ENCODE measurements at regions not wholly inside any gene's neighbourhood (a gene's known extent, or its start where the extent isn't known, plus 50 kb on each side); places are given as distances from the start of the nearest gene placed in this dataset.

DNA sequence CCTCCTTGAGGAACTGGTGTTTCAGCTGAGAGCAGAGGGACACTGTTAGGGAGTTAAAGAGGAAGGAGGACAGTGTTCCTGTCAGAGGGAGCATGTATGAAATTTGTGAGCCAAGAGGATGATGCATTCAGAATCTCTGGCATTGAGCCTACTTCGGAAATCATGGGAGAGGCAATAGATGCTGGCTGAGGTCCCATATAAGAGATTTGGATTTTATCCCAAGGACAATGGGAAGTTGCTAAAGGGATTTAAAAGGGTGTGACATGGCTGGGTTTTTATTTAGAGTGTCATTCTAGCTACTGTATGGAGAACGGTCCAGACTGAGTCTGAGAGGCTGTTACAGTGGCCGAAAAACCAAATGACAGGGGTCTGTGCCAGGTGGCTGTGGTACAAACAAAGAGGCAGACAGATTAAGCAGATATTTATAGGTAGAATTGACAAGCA is 403.2 kb upstream of the B3GALT2 start:
- no peak for FAIRE-seq
- H3K79me2 ChIP-seq (ENCODE audit: control insufficient read depth, insufficient read depth, low read length), result no peaks in the 10 kb centered on the region
- ChIA-PET CTCF (no interaction called here), SMC1A (ENCODE audit: uncharacterized antibody, unreplicated experiment) (no interaction called here), RAD21 (ENCODE audit: unreplicated experiment) (no interaction called here), POLR2A (no interaction called here)
- DNase-seq (ENCODE audit: low read depth, low spot score), result no peak
- H3K9me3 ChIP-seq (replicated peaks; ENCODE audit: control insufficient read depth, insufficient read depth, low read length), result no peaks in the 10 kb centered on the region
- 76% methylated on average over 3 of the region's 3 CpGs for WGBS (ENCODE audit: insufficient coverage, insufficient replicate concordance, low lambda C conversion rate, missing lambda C conversion rate)
- in situ Hi-C loops (cut with MboI), result no loop called here
- no peak overlapping the region for H3K9ac ChIP-seq (ENCODE audit: control insufficient read depth, insufficient read depth, low read length)
- no TSS peak for BruUV-seq (replicated peaks)
- H3K4me2 ChIP-seq (ENCODE audit: control insufficient read depth, insufficient read depth), result no peak overlapping the region
- no peak overlapping the region for H2AFZ ChIP-seq (ENCODE audit: control insufficient read depth, low read depth, low read length)
- H3K4me3 ChIP-seq, result no peak overlapping the region
- H3K4me1 ChIP-seq (ENCODE audit: control insufficient read depth, insufficient read depth, low read length), result no peaks in the 10 kb centered on the region
- H3K36me3 ChIP-seq (ENCODE audit: control insufficient read depth in 2 of 2, insufficient read depth in 2 of 2, low read length in 1 of 2), result no peaks in the 10 kb centered on the region
- H3K27me3 ChIP-seq (replicated peaks in 1 of 2; ENCODE audit: control insufficient read depth in 2 of 2, insufficient read depth in 2 of 2, low read length in 1 of 2), result no peaks in the 10 kb centered on the region
- ATAC-seq, result no peak
- intact Hi-C loops (cut with micrococcal nuclease; ENCODE audit: unreplicated experiment), result no loop called here
- H3K27ac ChIP-seq (ENCODE audit: control insufficient read depth, insufficient read depth), result no peak overlapping the region
- no peaks in the 10 kb centered on the region for H4K20me1 ChIP-seq (ENCODE audit: control insufficient read depth, insufficient read depth)
- TF ChIP-seq, protein P1, sequence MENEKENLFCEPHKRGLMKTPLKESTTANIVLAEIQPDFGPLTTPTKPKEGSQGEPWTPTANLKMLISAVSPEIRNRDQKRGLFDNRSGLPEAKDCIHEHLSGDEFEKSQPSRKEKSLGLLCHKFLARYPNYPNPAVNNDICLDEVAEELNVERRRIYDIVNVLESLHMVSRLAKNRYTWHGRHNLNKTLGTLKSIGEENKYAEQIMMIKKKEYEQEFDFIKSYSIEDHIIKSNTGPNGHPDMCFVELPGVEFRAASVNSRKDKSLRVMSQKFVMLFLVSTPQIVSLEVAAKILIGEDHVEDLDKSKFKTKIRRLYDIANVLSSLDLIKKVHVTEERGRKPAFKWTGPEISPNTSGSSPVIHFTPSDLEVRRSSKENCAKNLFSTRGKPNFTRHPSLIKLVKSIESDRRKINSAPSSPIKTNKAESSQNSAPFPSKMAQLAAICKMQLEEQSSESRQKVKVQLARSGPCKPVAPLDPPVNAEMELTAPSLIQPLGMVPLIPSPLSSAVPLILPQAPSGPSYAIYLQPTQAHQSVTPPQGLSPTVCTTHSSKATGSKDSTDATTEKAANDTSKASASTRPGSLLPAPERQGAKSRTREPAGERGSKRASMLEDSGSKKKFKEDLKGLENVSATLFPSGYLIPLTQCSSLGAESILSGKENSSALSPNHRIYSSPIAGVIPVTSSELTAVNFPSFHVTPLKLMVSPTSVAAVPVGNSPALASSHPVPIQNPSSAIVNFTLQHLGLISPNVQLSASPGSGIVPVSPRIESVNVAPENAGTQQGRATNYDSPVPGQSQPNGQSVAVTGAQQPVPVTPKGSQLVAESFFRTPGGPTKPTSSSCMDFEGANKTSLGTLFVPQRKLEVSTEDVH (IDR thresholded peaks at IDR 0.05; ENCODE audit: low read depth, partially characterized antibody), result no peak
- TF ChIP-seq ATF7 (IDR thresholded peaks at IDR 0.05; ENCODE audit: low read depth) (no peak), RAD51 (IDR thresholded peaks at IDR 0.05) (no peak), NRF1 (conservative IDR thresholded peaks at IDR 0.05; ENCODE audit: low read depth, low read length) (no peak), CBX5 (IDR thresholded peaks at IDR 0.05; ENCODE audit: low read depth) (no peak), MEF2B (IDR thresholded peaks at IDR 0.05; ENCODE audit: partially characterized antibody, poor library complexity, severe bottlenecking) (no peak), SPI1 (IDR thresholded peaks at IDR 0.05; ENCODE audit: borderline replicate concordance, insufficient read depth, low read depth, low read length) (no peak)
- TF ChIP-seq, protein P2, sequence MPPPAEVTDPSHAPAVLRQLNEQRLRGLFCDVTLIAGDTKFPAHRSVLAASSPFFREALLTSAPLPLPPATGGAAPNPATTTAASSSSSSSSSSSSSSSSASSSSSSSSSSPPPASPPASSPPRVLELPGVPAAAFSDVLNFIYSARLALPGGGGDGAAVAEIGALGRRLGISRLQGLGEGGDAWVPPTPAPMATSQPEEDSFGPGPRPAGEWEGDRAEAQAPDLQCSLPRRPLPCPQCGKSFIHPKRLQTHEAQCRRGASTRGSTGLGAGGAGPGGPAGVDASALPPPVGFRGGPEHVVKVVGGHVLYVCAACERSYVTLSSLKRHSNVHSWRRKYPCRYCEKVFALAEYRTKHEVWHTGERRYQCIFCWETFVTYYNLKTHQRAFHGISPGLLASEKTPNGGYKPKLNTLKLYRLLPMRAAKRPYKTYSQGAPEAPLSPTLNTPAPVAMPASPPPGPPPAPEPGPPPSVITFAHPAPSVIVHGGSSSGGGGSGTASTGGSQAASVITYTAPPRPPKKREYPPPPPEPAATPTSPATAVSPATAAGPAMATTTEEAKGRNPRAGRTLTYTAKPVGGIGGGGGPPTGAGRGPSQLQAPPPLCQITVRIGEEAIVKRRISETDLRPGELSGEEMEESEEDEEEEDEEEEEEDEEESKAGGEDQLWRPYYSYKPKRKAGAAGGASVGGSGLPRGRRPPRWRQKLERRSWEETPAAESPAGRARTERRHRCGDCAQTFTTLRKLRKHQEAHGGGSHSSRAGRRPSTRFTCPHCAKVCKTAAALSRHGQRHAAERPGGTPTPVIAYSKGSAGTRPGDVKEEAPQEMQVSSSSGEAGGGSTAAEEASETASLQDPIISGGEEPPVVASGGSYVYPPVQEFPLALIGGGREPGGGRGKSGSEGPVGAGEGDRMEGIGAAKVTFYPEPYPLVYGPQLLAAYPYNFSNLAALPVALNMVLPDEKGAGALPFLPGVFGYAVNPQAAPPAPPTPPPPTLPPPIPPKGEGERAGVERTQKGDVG (CRISPR knock-in tag; IDR thresholded peaks at IDR 0.05), result no peak
- TF ChIP-seq, protein P3, sequence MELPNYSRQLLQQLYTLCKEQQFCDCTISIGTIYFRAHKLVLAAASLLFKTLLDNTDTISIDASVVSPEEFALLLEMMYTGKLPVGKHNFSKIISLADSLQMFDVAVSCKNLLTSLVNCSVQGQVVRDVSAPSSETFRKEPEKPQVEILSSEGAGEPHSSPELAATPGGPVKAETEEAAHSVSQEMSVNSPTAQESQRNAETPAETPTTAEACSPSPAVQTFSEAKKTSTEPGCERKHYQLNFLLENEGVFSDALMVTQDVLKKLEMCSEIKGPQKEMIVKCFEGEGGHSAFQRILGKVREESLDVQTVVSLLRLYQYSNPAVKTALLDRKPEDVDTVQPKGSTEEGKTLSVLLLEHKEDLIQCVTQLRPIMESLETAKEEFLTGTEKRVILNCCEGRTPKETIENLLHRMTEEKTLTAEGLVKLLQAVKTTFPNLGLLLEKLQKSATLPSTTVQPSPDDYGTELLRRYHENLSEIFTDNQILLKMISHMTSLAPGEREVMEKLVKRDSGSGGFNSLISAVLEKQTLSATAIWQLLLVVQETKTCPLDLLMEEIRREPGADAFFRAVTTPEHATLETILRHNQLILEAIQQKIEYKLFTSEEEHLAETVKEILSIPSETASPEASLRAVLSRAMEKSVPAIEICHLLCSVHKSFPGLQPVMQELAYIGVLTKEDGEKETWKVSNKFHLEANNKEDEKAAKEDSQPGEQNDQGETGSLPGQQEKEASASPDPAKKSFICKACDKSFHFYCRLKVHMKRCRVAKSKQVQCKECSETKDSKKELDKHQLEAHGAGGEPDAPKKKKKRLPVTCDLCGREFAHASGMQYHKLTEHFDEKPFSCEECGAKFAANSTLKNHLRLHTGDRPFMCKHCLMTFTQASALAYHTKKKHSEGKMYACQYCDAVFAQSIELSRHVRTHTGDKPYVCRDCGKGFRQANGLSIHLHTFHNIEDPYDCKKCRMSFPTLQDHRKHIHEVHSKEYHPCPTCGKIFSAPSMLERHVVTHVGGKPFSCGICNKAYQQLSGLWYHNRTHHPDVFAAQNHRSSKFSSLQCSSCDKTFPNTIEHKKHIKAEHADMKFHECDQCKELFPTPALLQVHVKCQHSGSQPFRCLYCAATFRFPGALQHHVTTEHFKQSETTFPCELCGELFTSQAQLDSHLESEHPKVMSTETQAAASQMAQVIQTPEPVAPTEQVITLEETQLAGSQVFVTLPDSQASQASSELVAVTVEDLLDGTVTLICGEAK (IDR thresholded peaks at IDR 0.05; ENCODE audit: borderline replicate concordance), result no peak
- TF ChIP-seq, protein P4, sequence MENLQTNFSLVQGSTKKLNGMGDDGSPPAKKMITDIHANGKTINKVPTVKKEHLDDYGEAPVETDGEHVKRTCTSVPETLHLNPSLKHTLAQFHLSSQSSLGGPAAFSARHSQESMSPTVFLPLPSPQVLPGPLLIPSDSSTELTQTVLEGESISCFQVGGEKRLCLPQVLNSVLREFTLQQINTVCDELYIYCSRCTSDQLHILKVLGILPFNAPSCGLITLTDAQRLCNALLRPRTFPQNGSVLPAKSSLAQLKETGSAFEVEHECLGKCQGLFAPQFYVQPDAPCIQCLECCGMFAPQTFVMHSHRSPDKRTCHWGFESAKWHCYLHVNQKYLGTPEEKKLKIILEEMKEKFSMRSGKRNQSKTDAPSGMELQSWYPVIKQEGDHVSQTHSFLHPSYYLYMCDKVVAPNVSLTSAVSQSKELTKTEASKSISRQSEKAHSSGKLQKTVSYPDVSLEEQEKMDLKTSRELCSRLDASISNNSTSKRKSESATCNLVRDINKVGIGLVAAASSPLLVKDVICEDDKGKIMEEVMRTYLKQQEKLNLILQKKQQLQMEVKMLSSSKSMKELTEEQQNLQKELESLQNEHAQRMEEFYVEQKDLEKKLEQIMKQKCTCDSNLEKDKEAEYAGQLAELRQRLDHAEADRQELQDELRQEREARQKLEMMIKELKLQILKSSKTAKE (IDR thresholded peaks at IDR 0.05; ENCODE audit: low read depth, poor library complexity, severe bottlenecking), result no peak
- TF ChIP-seq, protein P5, sequence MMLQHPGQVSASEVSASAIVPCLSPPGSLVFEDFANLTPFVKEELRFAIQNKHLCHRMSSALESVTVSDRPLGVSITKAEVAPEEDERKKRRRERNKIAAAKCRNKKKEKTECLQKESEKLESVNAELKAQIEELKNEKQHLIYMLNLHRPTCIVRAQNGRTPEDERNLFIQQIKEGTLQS (IDR thresholded peaks at IDR 0.05; ENCODE audit: borderline replicate concordance, extremely low read depth, low read depth, low read length), result no peak
